Trophoblast cell (in vitro differentiated cells and primary cell): ENCODE measurements at regions not wholly inside any gene's neighbourhood (a gene's known extent, or its start where the extent isn't known, plus 50 kb on each side); places are given as distances from the start of the nearest gene placed in this dataset.

Experiments
- DNase-seq, 2 donors: peaks; one replicate each; pipeline ENCODE4 v3.0.0-alpha.2; 2016
- H2AFZ ChIP-seq: 2 replicates; pipeline ENCODE4 v1.6.1; 2013; ENCODE audit warnings: low read length, moderate library complexity, mild to moderate bottlenecking; ENCODE audit not compliant: insufficient read depth, poor library complexity
- H2AK5ac ChIP-seq: 2 replicates; pipeline ENCODE4 v1.6.1; 2013; ENCODE audit warnings: mild to moderate bottlenecking, low read length
- H2BK120ac ChIP-seq: 2 replicates; pipeline ENCODE4 v1.6.1; 2013; ENCODE audit warnings: low read length, mild to moderate bottlenecking, moderate library complexity; ENCODE audit not compliant: insufficient read depth, poor library complexity
- H2BK12ac ChIP-seq: 2 replicates; pipeline ENCODE4 v1.6.1; 2013; ENCODE audit warnings: mild to moderate bottlenecking, low read length, moderate library complexity
- H2BK5ac ChIP-seq: 2 replicates; pipeline ENCODE4 v1.6.1; 2013; ENCODE audit warnings: low read length, low read depth, moderate library complexity, mild to moderate bottlenecking; ENCODE audit not compliant: poor library complexity
- H3K14ac ChIP-seq: 2 replicates; pipeline ENCODE4 v1.6.1; 2013; ENCODE audit warnings: mild to moderate bottlenecking, low read length
- H3K18ac ChIP-seq: 2 replicates; pipeline ENCODE4 v1.6.1; 2013; ENCODE audit warnings: mild to moderate bottlenecking, low read length
- H3K23ac ChIP-seq: 2 replicates; pipeline ENCODE4 v1.6.1; 2013; ENCODE audit warnings: low read length
- H3K27ac ChIP-seq: 2 replicates; pipeline ENCODE4 v1.5.1; 2013; ENCODE audit warnings: low read depth, mild to moderate bottlenecking, inconsistent platforms, low read length, moderate library complexity
- H3K27me3 ChIP-seq: 2 replicates; pipeline ENCODE4 v1.6.1; 2013; ENCODE audit warnings: inconsistent platforms, mild to moderate bottlenecking, low read length, moderate library complexity; ENCODE audit not compliant: insufficient read depth
- H3K36me3 ChIP-seq, 2 experiments: 1 replicate in 1 of 2; 2 replicates in 1 of 2; pipeline ENCODE4 v1.6.1; 2013; ENCODE audit warnings: low read length in 2 of 2, mild to moderate bottlenecking in 2 of 2, moderate library complexity in 1 of 2; ENCODE audit not compliant: insufficient read depth in 2 of 2, control insufficient read depth in 1 of 2
- H3K4ac ChIP-seq: 2 replicates; pipeline ENCODE4 v1.6.1; 2013; ENCODE audit warnings: low read depth, mild to moderate bottlenecking, low read length, moderate library complexity
- H3K4me1 ChIP-seq, 2 experiments: 1 replicate in 1 of 2; 2 replicates in 1 of 2; pipeline ENCODE4 v1.6.1; 2013; ENCODE audit warnings: low read length in 2 of 2, mild to moderate bottlenecking in 2 of 2, moderate library complexity in 1 of 2; ENCODE audit not compliant: insufficient read depth in 2 of 2, control insufficient read depth in 1 of 2
- H3K4me2 ChIP-seq: 2 replicates; pipeline ENCODE4 v1.6.1; 2013; ENCODE audit warnings: inconsistent platforms, mild to moderate bottlenecking, low read length, moderate library complexity
- H3K4me3 ChIP-seq: 2 replicates; pipeline ENCODE4 v1.5.1; 2013; ENCODE audit warnings: mild to moderate bottlenecking, low read depth, low read length, inconsistent platforms
- H3K79me1 ChIP-seq: one replicate; pipeline ENCODE4 v1.6.1; 2013; ENCODE audit warnings: low read length
- H3K79me2 ChIP-seq: 2 replicates; pipeline ENCODE4 v1.6.1; 2013; ENCODE audit warnings: low read length, mild to moderate bottlenecking; ENCODE audit not compliant: control insufficient read depth, insufficient read depth, poor library complexity
- H3K9ac ChIP-seq: 2 replicates; pipeline ENCODE4 v1.6.1; 2013; ENCODE audit warnings: mild to moderate bottlenecking, low read length
- H3K9me3 ChIP-seq: 2 replicates; pipeline ENCODE4 v1.6.1; 2013; ENCODE audit warnings: low read depth, mild to moderate bottlenecking, control low read depth, inconsistent platforms, low read length; ENCODE audit not compliant: insufficient read depth
- H4K12ac ChIP-seq: 2 replicates; pipeline ENCODE4 v1.6.1; 2013; ENCODE audit warnings: low read depth, mild to moderate bottlenecking, low read length, moderate library complexity
- H4K8ac ChIP-seq: 2 replicates; pipeline ENCODE4 v1.6.1; 2013; ENCODE audit warnings: low read depth, mild to moderate bottlenecking, low read length, moderate library complexity
- H4K91ac ChIP-seq: one replicate; pipeline ENCODE4 v1.6.1; 2013; ENCODE audit warnings: low read depth, mild to moderate bottlenecking, low read length, moderate library complexity
- WGBS: extraction: QIAGEN DNeasy Blood & Tissue Kit; methylation state at CpG from one replicate; pipeline ENCODE4 v1.1.7; 2013; ENCODE audit warnings: missing lambda C conversion rate; ENCODE audit not compliant: insufficient read length, insufficient coverage; ENCODE audit errors: extremely low coverage; 5-methylcytosine and 5-hydroxymethylcytosine counted together

GRCh38 chr2:128783193-128783671, 464.6 kb upstream of the HS6ST1 start:
- no peak overlapping the region for H4K8ac ChIP-seq
- no peak overlapping the region for H3K4me2 ChIP-seq
- no peak for DNase-seq
- no peak overlapping the region for H2BK5ac ChIP-seq
- no peak overlapping the region for H2AK5ac ChIP-seq
- peaks cover under 1% of the 10 kb centered on the region for H3K9me3 ChIP-seq
- H3K4me1 ChIP-seq: peaks cover 0 to 3% of the 10 kb centered on the region in 2 experiments
- H3K4ac ChIP-seq: no peak overlapping the region
- no peak overlapping the region for H2BK120ac ChIP-seq
- H3K23ac ChIP-seq: no peak overlapping the region
- H3K27ac ChIP-seq: no peak overlapping the region
- H4K12ac ChIP-seq: no peak overlapping the region
- no CpG with 5 or more reads among the region's 9 CpGs for WGBS
- no peak overlapping the region for H2BK12ac ChIP-seq
- H4K91ac ChIP-seq: no peak overlapping the region
- H3K4me3 ChIP-seq: no peak overlapping the region
- H3K9ac ChIP-seq: no peak overlapping the region
- no peak overlapping the region for H3K18ac ChIP-seq
- no peaks in the 10 kb centered on the region for H3K79me2 ChIP-seq
- no peaks in the 10 kb centered on the region for H3K27me3 ChIP-seq
- H3K36me3 ChIP-seq: no peaks in the 10 kb centered on the region
- no peaks in the 10 kb centered on the region for H3K79me1 ChIP-seq
- H3K14ac ChIP-seq: no peak overlapping the region
- H2AFZ ChIP-seq: no peak overlapping the region

GRCh38 chr2:128783896-128784295, 465.2 kb upstream of the HS6ST1 start:
- peaks cover 0 to 3% of the 10 kb centered on the region in 2 experiments for H3K4me1 ChIP-seq
- no peaks in the 10 kb centered on the region for H3K27me3 ChIP-seq
- H2BK5ac ChIP-seq: no peak overlapping the region
- H2BK12ac ChIP-seq: no peak overlapping the region
- H3K79me2 ChIP-seq: no peaks in the 10 kb centered on the region
- no peak for DNase-seq
- H3K18ac ChIP-seq: no peak overlapping the region
- H4K8ac ChIP-seq: no peak overlapping the region
- no CpG with 5 or more reads among the region's 10 CpGs for whole genome bisulfite sequencing
- H3K9me3 ChIP-seq: peaks cover 6% of the 10 kb centered on the region
- no peak overlapping the region for H3K4me3 ChIP-seq
- H3K36me3 ChIP-seq: no peaks in the 10 kb centered on the region
- H3K4me2 ChIP-seq: no peak overlapping the region
- no peak overlapping the region for H3K9ac ChIP-seq
- H2BK120ac ChIP-seq: no peak overlapping the region
- H2AK5ac ChIP-seq: no peak overlapping the region
- H3K27ac ChIP-seq: no peak overlapping the region
- no peak overlapping the region for H4K12ac ChIP-seq
- H3K14ac ChIP-seq: no peak overlapping the region
- no peak overlapping the region for H4K91ac ChIP-seq
- no peaks in the 10 kb centered on the region for H3K79me1 ChIP-seq
- no peak overlapping the region for H2AFZ ChIP-seq
- H3K4ac ChIP-seq: no peak overlapping the region
- H3K23ac ChIP-seq: no peak overlapping the region

DNA sequence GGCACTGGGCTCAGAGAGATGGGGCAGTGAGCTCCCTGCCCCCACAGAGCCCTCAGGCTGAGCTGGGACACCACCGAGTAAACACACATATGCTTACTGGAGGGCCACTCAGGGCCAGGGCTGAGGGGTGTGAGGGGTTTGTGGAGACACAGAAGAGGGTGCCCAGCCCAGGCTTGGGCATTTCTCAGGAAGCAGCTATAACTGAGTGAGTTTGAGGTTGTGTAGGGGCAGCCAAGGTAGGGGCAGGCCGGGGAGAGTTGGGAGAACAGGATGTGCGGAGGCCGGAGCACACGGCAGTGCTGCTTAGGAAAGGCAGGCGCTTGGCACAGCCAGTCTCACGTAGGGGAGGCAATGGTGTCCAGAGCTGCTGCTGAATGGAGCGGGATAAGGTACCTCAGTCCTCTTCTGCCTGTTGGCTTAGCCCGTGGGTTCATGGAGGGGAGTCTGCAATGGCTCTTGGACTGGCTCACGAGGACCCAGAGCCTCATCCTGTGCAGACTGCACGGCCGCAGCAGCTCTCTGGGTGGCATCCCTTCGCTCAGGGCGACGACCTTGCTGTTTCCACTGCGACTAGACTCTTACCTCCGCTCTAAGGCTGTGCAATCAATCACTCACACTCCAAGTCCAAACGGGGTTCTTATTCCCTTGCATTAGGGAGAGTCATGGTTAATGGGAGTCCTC, 466.1 kb upstream of the HS6ST1 start:
- Histone ChIP-seq H4K8ac (no peak overlapping the region), H2AFZ (no peak overlapping the region), H3K9ac (no peak overlapping the region), H3K18ac (no peak overlapping the region), H3K36me3 (no peaks in the 10 kb centered on the region), H3K9me3 (peaks cover 7% of the 10 kb centered on the region), H3K27me3 (no peaks in the 10 kb centered on the region), H3K4me3 (no peak overlapping the region), H3K4me2 (no peak overlapping the region), H2AK5ac (no peak overlapping the region), H4K91ac (no peak overlapping the region), H2BK120ac (no peak overlapping the region), H3K79me1 (no peaks in the 10 kb centered on the region), H3K4me1 (peaks cover 0 to 3% of the 10 kb centered on the region in 2 experiments), H2BK5ac (no peak overlapping the region), H3K79me2 (no peaks in the 10 kb centered on the region), H3K23ac (no peak overlapping the region), H2BK12ac (no peak overlapping the region), H3K27ac (no peak overlapping the region), H3K14ac (no peak overlapping the region), H3K4ac (no peak overlapping the region), H4K12ac (no peak overlapping the region)
- no peak for DNase-seq
- WGBS: no CpG with 5 or more reads among the region's 18 CpGs

GRCh38 chr2:128786316-128786715, 467.6 kb upstream of the HS6ST1 start:
- H2BK120ac ChIP-seq: no peak overlapping the region
- H4K12ac ChIP-seq: no peak overlapping the region
- no peak overlapping the region for H3K14ac ChIP-seq
- H3K4me1 ChIP-seq: peaks cover 0 to 3% of the 10 kb centered on the region in 2 experiments
- DNase-seq: no peak
- no CpG with 5 or more reads among the region's 6 CpGs for WGBS
- no peak overlapping the region for H3K4ac ChIP-seq
- peaks cover 7% of the 10 kb centered on the region for H3K9me3 ChIP-seq
- no peaks in the 10 kb centered on the region for H3K36me3 ChIP-seq
- no peak overlapping the region for H4K8ac ChIP-seq
- no peak overlapping the region for H3K27ac ChIP-seq
- H2AFZ ChIP-seq: no peak overlapping the region
- no peak overlapping the region for H3K18ac ChIP-seq
- H3K4me3 ChIP-seq: no peak overlapping the region
- no peak overlapping the region for H3K9ac ChIP-seq
- no peak overlapping the region for H2BK12ac ChIP-seq
- no peaks in the 10 kb centered on the region for H3K79me1 ChIP-seq
- H2AK5ac ChIP-seq: no peak overlapping the region
- no peak overlapping the region for H3K23ac ChIP-seq
- no peak overlapping the region for H3K4me2 ChIP-seq
- H4K91ac ChIP-seq: no peak overlapping the region
- H3K27me3 ChIP-seq: no peaks in the 10 kb centered on the region
- no peak overlapping the region for H2BK5ac ChIP-seq
- H3K79me2 ChIP-seq: no peaks in the 10 kb centered on the region
